H1 (cell line): ENCODE measurements at regions not wholly inside any gene's neighbourhood (a gene's known extent, or its start where the extent isn't known, plus 50 kb on each side); places are given as distances from the start of the nearest gene placed in this dataset.

ENCODE experiments used
- CBX5 ChIP-seq: fragments of 300-800, 300-1000 bp; sonication (generic); IDR thresholded peaks from 2 replicates; pipeline ENCODE4 v1.7.1; 2016; ENCODE audit warnings: antibody characterized with exemption, low read length, low read depth
- GABPA ChIP-seq: IDR thresholded peaks from 2 replicates; pipeline ENCODE4 v1.6.1; 2011; ENCODE audit warnings: mild to moderate bottlenecking, low read length, moderate library complexity, borderline replicate concordance; ENCODE audit not compliant: insufficient read depth

DNA sequence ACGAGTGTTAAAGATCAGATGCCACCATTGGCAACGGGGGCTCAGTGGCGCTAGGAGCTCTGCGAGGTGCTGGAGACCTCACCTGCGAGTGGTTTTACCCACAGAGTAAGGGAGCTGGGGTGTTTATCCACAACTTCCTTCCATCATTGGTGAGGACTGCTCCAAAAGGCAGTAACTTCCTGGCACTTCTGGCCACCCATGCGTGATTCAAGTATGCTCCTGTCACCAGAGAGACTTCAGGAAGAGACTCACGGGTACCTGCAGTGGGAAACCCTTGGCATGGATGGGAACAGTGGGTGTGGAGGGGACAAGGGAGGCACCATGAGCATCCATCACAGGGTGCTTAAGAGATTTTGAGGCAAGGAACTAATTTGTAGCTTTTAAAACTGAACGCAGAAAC lies 53.2 kb downstream of the RIN2 start (continued):
- TF ChIP-seq GABPA = no peak
- no peak for TF ChIP-seq CBX5
